Neural cell (in vitro differentiated cells): ENCODE measurements at regions not wholly inside any gene's neighbourhood (a gene's known extent, or its start where the extent isn't known, plus 50 kb on each side); places are given as distances from the start of the nearest gene placed in this dataset.

ENCODE experiments used
- CTCF ChIP-seq: fragments of 450-650 bp; IDR thresholded peaks from 2 replicates; pipeline ENCODE4 v1.5.1; 2014; ENCODE audit warnings: antibody characterized with exemption, mild to moderate bottlenecking, moderate library complexity; ENCODE audit not compliant: poor library complexity, severe bottlenecking
- EZH2 ChIP-seq: fragments of 200-600, 300-800 bp; shearing (Covaris generic), sonication (generic); IDR thresholded peaks from 2 replicates; pipeline ENCODE4 v1.6.1; 2014; ENCODE audit warnings: antibody characterized with exemption, low read length, borderline replicate concordance, mild to moderate bottlenecking; ENCODE audit not compliant: insufficient read depth, poor library complexity, severe bottlenecking
- POLR2AphosphoS5 ChIP-seq: IDR thresholded peaks from 2 replicates; pipeline ENCODE4 v1.6.1; 2012
- REST ChIP-seq: IDR thresholded peaks from 2 replicates; pipeline ENCODE4 v1.6.1; 2012; ENCODE audit warnings: borderline replicate concordance

DNA sequence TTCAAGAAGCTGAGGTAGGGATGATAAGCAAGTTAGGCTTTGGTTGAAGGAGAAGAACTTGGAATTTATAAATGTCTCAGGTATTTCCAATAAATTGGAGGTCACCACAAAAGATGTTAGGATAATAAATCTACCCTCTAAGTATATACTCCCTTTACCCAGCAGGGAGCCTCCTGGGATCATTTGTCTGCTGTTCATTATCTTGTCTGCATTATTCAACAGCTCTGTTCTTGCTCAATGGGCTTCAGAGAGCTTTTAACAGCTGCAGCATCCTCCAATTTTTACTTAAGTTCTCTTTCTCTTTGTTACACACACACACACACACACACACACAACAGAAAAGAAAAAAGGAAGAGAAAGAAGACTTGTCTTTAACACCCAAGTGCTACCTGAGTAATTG lies 51.7 kb upstream of the VPS13A start:
- TF ChIP-seq CTCF (no peak), REST (no peak), EZH2 (no peak), POLR2AphosphoS5 (no peak)
